GM21423 (cell line): ENCODE measurements at regions not wholly inside any gene's neighbourhood (a gene's known extent, or its start where the extent isn't known, plus 50 kb on each side); places are given as distances from the start of the nearest gene placed in this dataset.

Experiments used
- ATAC-seq: cut with Tn5 transposase; IDR thresholded peaks from one replicate; pipeline ENCODE4 v1.9.1; 2021; ENCODE audit warnings: mild to moderate bottlenecking, moderate library complexity; ENCODE audit not compliant: unreplicated experiment

DNA sequence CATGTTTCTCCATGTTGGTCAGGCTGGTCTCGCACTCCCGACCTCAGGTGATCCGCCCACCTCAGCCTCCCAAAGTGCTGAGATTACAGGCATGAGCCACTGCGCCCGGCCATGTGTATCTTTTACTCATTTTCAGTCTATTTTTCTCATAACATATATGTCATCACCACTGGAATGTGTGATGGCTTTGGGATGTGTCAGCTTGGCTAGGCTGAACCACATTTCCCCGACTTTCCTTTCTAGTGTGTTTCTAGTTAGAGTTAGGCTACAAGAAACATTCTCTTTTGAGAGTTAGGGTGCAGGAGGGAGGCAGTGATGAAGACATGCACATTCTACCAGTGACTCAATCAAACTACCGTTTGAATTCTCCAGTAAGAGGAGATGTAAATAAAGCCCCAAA, 444.9 kb upstream of the THBS1 start:
- ATAC-seq: no peak

DNA sequence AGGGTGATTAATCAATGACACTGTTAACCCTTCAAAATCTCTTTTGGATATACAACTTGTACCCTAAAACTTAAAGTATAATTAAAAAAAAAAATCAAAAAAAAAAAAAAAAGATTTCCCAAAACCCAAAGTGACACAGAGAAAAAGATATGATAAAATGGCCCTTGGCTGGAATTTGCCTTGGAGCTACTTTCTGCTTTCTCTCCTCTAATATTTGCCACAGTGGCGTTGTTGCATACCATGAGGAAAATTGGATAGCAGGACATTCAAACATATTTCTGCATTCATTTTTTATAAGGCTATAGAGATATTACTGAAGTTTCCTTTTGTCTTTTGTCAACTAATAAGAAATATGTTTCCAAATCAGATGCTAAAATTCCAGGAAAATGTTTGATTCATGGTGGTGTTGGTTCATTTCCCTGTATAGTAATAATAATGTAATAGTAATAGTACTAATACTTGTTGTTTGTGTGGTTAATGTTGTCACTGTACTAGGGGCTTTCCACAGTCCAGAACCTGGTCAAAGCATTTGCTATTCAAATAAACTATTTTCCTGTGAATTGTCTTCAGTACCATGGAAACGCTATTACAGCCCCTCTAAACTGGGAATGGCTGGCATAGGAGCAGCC, 441.3 kb upstream of the THBS1 start:
- ATAC-seq: no peak

DNA sequence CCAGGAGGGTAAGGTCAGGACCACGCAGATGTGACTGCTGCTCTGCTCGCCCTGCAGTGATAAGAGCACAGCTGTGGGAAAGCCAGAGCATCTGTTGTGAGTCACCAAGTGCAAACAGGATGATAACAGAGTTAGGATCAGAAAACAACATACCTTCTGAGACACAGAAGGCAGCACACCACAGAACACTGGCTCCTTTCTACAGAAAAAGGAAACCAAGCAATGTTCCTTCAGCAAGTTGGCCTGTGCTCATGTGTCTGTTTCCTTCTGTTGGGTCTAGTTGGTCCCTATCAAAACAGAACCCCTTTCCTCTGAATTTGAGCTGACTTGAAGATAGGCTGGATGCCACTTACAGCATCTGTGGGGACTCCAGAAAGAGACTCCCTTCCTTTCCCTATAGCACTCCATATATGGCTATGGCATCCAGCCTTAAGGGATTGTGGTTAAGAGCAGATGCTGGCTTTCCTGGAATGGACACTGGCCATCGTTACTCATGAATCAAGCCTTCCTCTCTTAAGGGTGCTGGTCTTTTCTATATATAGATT, 440.7 kb upstream of the THBS1 start:
- ATAC-seq: no peak

DNA sequence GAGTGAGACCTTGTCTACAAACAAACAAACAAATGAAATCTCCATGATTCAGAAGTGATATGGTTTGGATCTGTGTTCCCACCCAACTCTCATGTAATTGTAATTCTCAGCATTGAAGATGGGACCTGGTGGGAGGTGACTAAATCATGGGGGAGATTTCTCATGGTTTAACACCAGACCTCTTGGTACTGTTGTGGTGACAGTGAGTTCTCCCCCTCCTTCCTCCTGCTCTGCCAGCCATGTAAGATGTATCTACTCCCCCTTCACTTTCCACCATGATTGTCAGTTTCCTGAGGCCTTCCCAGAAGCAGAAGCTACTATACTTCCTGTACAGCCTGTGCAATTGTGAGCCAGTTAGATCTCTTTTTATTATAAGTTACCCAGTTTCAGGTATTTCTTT, 438.4 kb upstream of the THBS1 start:
- no peak for ATAC-seq

DNA sequence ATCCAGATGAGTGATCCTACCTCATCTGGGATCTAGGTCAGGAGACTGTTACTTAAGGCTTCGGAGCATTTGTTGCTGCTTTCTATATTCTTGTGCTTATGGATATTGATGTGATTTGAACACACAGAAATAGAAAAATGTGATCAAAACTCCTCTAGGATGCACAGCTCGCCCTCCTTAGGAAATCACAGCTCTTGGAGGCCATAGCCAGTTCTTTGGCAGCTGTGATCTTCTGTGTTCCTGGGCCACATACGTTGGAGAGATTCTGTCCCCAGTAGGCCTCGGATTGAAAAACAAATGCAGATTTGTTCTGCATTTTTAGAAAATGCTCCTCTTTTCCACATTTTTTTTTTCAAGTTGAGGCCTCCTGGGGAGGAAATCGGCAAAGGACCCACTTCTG, 437.4 kb upstream of the THBS1 start:
- no peak for ATAC-seq

DNA sequence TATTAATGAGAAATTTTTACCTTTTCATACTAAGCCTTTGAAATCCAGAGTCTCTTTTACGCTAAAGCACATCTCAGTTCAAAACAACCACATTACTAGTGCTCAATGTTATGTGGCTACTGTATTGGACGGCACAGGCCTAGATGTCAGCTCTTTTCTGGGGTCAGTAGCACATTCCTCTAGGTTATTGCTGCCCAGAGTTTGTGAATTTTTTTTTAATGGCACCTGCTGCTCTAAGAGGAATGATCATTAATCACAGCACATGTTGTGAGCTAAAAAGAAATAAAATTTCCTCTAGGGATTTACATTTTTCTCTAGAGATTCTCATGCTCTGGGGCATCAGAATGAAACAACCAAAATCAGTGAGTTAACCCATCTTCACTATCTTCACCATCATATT, 436.8 kb upstream of the THBS1 start:
- ATAC-seq: no peak

DNA sequence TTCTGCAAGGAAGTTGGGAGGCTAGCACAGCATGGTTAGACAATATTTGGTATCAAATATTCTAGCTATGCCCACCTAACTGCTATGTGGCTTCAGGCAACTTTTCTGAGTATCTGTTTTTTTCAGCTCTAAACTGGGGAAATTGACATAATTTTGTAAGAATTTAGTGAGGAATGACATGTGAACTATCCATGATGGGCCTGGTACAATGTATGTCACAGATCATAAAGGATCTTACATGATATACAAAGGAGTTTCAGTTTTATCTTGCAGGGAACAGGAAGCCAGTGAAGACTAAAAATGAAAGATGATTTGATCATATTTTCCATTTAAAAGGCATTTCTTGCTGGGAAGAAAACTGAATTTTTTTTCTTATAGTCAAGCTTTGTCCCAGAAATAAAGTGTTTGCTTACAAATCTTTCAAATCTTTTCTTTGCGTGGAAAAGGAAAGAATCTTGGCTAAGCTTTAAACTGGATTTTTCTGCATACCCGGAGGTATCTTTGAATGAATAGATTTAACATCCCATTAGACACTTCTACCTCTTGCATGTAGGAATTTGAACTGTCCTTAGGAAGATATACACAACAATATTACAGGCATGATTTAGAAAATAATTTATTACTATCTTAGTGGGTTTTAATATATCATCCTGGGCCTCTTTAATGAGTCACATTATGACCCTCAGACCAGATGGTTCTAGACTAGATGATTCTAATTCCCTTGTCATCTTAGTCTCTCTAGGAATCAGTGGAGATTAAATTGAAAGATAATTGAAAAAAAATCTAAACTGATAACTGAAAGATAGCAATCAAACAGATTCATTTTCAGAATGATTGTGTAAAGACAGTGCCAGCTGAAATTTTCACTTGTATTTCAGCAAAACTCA, 436.0 kb upstream of the THBS1 start:
- no peak for ATAC-seq

DNA sequence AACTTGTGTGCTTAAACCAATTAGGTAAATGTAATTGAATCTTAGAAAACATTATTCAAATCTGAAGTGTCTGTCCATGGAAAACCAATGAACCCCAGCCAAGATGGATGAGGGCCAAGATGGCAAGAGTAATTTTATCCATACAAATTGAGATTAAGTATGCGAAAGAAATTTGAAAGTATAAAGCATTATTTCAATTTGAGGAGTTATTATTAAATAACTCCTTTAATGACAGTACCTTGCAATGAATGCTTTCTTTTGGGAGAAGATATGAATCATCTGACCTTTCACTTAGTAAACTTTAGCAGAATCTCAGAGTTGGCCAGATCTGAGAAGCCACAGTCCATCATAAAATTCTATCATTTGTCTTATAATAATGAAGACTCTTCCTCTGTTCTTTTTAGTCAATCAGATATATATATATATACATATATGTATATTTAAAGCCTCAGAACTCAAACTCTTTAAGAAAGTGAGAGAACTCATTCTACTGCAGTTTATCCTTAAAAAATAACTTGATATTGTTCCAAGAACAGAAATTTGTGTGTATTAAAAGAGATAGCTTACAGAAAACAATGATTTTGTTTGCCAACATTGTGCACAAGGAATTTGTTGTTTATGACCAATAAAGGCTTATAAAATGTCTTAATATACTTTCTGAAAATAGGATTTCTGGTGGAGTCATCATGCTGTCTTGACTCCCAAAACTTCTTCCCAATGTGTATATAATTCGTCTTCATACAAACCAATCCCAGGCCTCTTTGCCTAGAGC, 434.8 kb upstream of the THBS1 start:
- no peak for ATAC-seq

DNA sequence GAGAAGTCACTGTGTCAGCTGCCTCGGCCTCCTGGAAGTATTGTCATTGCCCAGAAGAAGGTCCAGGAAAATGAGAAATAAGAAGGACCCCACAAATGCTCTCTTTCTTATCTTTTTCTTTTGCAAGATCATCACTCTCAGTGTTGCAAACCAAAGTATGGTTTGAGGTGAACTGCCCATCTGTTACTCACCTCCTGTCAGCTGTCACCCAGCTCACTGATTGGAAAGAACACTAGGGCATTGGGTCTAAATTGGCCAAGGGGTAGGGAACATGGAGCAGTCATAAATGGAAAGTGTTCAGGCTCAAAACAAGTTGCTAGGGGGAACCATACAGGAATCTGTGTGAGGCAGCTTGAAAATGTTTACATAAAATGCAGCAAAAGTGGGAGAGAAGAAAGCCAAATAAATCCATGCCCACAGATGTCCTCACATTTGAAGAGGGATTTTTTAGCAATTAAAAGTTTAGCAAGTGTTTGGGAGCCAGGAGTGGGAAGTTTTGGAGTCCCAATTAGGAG, 431.2 kb upstream of the THBS1 start:
- no peak for ATAC-seq

DNA sequence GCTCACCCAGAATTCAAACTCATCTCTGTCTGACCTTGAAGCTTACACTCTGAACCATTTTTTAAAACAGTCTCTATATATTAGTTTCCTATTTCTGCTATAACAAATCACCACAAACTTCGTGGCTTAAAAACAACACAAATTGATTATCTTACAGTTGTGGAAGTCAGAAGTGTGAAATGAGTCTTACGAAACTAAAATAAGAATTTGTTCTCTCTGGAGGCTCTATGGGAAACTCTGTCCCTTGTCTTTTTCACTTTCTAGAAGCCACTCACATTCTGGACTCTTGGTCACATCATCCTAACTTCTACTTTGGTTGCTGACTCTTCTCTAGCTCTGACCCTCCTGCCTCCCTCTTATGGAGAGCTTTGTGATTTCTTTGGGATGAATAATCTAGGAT, 429.3 kb upstream of the THBS1 start:
- ATAC-seq: no peak

DNA sequence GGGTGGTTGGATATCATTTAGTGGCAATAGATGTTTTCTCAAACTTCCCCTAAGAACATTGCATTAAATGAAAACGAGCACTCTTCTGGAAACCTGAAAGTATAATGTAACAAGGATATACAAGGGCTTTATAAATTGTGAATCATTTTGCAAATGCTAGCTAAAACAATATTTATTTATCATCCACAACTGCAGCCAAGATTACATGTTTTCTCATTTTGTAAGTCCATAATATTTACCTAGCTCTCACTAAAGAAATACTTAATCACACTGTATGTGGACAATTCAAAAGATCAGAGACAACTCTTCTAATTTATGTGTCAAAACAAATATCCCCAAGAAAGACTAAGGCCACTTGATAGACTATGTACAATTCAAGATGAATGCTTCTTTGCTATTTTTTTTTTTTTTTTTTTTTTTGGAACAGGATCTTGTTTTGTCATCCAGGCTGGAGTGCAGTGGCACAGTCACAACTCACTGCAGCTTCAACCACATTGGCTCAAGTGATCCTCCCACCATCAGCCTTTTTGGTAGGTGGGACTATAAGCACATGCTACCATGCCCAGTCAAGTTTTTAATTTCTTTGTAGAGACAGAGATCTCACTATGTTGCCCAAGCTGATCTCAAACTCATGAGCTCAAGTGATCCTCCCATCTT, 427.7 kb upstream of the THBS1 start:
- no peak for ATAC-seq

DNA sequence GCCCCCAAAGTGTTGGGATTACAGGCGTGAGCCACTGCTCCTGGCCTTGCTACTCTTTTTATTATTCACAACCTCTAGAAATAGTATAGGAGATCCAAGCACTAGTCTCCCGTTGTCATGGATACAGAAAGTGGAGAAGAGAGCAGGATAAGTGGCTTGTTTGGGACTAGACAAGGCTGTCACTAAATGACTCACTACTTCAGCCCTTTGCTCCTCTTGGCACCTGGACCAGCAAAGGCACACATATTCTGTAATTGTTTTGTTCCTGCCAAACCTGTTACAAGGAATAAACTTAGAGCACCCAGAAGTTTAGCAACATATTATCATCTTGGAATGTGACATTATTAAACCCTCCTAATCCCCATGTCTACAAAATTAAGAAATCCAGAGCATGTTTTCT, 427.2 kb upstream of the THBS1 start:
- no peak for ATAC-seq

DNA sequence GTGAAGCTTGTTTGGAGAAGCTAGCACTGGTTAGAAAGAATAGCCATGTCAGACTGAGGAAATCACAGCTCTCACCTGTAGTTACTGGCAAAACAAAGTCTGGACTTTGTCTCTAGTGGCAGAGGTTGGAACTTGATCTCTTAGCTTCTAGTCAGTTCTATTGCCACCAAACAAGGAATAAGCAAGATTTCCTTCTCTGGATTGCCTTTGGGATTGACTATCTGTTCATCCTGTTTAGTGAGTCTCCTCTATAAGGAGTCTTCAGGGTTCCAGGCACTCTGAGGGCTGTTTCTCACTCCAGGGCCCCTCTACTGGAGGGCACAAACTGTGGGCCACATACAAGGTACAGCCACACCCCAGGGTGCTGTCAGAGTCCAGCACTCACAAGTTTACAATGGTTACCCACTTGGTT, 426.6 kb upstream of the THBS1 start:
- ATAC-seq: no peak

DNA sequence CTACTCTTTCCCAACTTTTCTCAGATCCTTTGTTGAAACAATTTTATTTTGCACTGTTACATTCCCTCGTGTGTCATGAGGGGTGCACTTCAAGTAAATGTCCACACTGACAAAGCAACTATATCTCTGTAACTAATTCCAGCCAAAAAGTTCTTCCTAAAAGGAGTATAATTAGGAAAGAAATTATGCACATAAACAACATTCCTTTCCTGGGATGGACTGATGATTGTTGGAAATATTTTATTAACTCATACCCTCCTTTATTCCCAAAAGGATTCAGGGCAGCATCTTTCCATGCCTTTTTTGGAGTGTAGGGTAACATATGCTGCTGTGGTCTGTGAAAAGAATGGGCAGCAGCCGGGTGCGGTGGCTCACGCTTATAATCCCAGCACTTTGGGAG, 426.1 kb upstream of the THBS1 start:
- ATAC-seq: no peak

DNA sequence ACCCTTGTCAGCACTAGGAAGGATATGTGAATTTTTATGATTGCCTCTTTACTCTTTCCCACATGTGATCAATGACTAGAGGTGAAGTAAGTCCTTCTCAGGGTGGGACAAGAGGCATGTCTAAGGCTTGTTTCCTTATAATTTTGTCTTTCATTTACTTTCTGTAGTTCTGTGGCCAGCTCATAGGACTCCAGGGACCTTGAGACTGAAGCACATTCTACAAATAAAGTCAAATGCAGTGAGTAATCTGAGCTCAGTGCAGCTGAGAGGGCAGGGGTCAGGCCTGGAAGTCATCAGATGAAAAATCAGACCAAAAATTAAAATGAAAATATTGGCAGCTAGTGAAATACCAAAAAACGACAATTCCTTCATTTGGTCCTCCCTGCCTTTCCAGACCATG, 424.7 kb upstream of the THBS1 start:
- ATAC-seq: no peak

DNA sequence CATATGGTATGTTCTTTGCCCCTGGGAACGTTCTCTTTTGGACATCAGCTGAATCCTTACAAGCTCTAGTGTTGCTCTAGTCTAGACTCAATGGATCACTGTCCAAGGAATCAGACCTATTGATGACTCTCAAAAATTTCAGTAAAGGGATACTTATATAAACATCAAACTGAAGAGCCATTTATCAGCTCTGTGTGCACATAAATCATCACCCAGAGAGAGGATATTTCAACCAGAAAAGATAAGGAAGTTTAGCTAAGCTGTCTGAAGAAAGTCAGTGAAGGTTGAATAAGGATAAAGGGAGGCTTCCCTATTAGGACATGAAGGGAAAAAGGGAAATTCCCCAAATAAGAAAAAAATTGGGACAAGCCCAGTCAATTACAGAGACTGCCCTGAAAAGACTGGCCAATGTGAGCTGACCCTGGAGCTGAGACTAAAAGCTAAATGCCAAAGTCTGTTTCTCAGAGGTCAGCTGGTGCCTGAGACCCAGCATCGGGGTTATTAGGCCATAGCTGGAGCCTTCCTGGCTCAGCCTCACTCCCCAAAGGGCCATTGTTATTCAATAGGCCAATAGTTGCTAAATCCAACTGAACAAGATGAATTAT, 424.1 kb upstream of the THBS1 start:
- no peak for ATAC-seq

DNA sequence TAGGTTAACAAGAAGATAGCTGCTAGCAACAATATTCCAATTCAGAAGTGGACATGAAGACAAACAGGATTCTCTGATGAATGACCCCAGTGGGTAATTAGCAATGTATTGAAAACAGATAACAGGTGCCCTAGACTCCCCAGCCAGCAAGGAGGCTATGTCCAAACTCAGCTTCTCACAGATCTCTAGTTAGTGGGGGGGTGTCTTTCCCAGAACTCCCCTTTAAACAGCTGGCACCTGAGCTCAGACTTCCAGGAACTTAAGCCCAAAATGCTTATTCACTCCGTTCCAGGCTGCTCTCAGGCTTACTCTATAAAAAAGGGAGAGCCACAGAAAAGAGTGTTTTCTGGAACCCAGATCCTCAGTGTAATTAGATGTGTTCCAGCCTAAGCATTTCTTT, 423.0 kb upstream of the THBS1 start:
- ATAC-seq: no peak

DNA sequence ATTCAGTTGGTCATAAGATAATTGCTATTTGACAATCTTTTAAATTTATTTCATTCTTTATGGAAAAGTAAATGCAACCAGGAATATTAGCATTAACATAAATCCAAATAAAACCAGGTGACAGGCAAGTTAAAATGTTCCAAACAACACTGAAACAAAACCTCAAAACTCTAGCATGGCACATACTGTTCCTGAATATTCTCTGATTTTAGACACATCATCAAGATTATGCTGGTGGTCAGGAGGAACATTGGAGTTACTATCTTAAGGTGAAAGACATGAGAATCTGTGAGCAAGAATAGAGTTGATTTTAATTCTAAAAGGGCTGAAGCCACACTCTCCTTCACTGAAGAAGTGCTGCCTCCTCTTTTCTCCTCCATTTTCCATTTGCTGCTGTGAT, 421.0 kb upstream of the THBS1 start:
- no peak for ATAC-seq

DNA sequence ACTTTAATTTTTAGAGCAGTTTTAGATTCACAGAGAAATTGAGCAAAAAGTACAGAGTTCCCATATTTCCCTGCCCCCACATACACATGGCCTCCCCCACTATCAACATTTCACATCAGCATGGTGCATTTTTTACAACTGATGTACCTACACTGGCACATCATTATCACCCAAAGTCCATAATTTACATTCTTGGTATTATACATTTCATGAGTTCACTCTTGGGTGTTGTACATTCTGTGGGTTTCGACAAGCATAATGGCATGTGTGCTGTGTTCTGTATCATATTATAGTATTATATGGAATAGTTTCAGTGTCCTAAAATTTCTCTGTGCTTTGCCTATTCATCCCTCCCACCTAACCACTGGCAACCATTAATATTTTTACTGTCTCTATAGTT, 419.8 kb upstream of the THBS1 start:
- ATAC-seq: no peak

DNA sequence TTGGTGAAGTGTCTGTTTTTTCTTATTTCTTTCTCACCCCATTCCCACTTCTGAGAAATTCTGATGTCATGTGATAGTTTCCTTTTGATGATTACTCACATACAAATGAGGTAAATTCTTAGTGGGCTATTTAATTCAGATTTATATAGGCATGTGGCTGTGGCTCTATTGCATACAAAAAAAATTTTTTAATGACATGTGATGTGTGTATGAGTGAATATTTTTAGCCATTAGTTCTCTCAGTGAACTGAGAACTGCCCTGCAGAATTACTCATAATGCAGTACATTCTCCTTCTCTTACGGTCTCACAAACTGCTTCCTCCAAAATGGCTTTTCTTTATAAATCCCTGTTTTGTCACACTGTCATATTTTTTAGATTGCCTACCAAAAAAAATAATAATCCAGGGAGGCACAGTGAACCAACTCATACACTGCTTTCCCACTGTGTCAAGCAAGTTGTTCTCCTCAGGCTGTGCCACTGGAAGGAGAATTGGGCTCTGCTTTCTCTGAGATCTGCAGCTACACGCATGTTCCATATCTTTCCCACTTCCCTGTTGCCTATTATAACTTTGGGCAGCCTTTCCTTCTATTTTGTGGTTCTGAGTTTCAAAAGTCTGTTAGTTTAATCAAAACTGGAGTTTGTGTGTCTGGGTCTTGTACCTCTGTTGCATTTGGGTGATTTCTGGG, 415.7 kb upstream of the THBS1 start:
- ATAC-seq: no peak
